Activated CD8-positive, alpha-beta memory T cell treated with anti-CD3 and anti-CD28 coated beads, Interleukin-2, amount 10 ng/mL, durations not matched to agents 7 days and 5 days (primary cell): ENCODE measurements at regions not wholly inside any gene's neighbourhood (a gene's known extent, or its start where the extent isn't known, plus 50 kb on each side); places are given as distances from the start of the nearest gene placed in this dataset.

Experiments
- ATAC-seq: fragments of 150-1000 bp; cut with Tn5 transposase; one replicate; pipeline ENCODE4 v1.10.0; 2021; ENCODE audit warnings: moderate library complexity
- CTCF ChIA-PET: fragments of 350-600 bp; sonication (Branson Sonifier 250); formaldehyde crosslinking; loops from one replicate; lab custom pipeline; 2021; ENCODE audit warnings: antibody characterized with exemption; lab: Charles Lee
- DNase-seq: peaks from one replicate; pipeline ENCODE4 v3.0.0-alpha.2; 2020
- H3K27ac Mint-ChIP-seq: one replicate; pipeline ENCODE4 v1.8.0; 2021; ENCODE audit warnings: mild to moderate bottlenecking, mixed read lengths
- H3K27me3 Mint-ChIP-seq: one replicate; pipeline ENCODE4 v1.8.0; 2021; ENCODE audit warnings: mixed read lengths
- H3K36me3 Mint-ChIP-seq: one replicate; pipeline ENCODE4 v1.8.0; 2021; ENCODE audit warnings: mild to moderate bottlenecking, mixed read lengths
- H3K4me1 Mint-ChIP-seq: one replicate; pipeline ENCODE4 v1.8.0; 2021; ENCODE audit warnings: mixed read lengths
- H3K4me3 Mint-ChIP-seq: one replicate; pipeline ENCODE4 v1.8.0; 2021; ENCODE audit warnings: mild to moderate bottlenecking, moderate library complexity, mixed read lengths
- H3K9me3 Mint-ChIP-seq: one replicate; pipeline ENCODE4 v1.8.0; 2022; ENCODE audit warnings: low read depth, mixed read lengths

DNA sequence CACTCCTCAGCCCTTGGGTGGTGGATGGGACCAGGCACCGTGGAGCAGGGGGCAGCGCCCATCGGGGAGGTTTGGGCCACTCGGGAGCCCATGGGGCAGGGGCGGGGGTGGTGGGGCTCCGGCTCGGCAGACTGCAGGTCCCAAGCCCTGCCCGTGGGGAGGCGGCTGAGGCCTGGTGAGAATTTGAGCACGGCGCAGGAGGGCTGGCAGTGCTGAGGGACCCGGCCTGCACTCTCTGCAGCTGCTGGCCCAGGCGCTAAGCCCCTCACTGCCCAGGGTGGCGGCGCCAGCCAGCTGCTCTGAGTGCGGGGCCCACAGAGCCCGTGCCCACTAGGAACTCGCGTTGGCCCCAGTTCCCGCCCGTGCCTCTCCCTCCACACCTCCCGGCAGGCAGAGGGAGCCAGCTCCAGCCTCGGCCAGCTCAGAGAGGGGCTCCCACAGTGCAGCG lies 182.1 kb upstream of the OPRM1 start:
- ATAC-seq = no peak
- DNase-seq = no peak
- Mint-ChIP-seq H3K27ac (no peak overlapping the region), H3K4me1 (no peaks in the 10 kb centered on the region), H3K36me3 (no peaks in the 10 kb centered on the region), H3K4me3 (no peak overlapping the region), H3K9me3 (peaks cover 3% of the 10 kb centered on the region), H3K27me3 (no peaks in the 10 kb centered on the region)
- CTCF ChIA-PET = no interaction called here

DNA sequence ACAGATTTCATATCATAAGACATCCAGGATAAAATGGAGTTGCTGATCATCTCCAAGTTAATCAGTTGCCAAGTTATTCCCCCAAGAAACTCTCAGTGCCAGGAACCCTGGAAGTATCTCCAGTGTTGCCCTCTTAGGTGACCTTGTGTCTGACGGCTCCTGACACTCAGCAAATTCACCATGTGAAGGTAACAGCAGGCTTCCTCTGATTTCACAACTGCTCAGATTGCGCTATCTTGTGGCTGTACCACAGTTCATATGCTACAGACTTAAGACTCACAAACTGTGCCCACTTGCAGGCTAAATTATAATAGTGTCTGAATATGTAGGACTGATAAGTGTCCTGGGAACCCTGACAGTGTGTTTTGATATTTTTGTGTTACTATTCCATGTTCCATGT lies 186.6 kb upstream of the OPRM1 start:
- H3K4me1 Mint-ChIP-seq = no peaks in the 10 kb centered on the region
- no peak overlapping the region for H3K27ac Mint-ChIP-seq
- peaks cover 5% of the 10 kb centered on the region for H3K9me3 Mint-ChIP-seq
- H3K4me3 Mint-ChIP-seq = no peak overlapping the region
- CTCF ChIA-PET = no interaction called here
- ATAC-seq (no peak), DNase-seq (no peak)
- H3K36me3 Mint-ChIP-seq = no peaks in the 10 kb centered on the region
- H3K27me3 Mint-ChIP-seq = no peaks in the 10 kb centered on the region

DNA sequence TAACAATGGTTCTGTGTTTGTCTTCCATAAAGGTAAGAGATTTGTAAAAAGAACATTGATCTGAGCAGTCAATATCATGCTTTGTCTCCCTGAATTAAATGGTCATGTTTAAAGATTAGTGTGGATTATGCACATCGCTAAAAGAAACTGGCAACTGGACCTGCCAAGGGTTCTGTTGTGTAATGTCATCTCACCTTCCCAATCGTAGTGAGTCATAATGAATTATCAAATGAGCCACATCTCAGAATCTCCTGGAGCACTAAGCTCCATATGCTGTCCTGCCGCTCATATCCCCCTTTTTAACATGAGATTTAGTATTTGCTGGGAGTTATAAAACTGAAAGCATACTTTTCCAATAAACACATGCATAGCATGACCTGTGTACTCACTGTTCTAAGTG lies 187.0 kb upstream of the OPRM1 start:
- Mint-ChIP-seq H3K9me3 (peaks cover 5% of the 10 kb centered on the region), H3K27me3 (no peaks in the 10 kb centered on the region), H3K4me1 (no peaks in the 10 kb centered on the region), H3K36me3 (no peaks in the 10 kb centered on the region), H3K4me3 (no peak overlapping the region), H3K27ac (no peak overlapping the region)
- ATAC-seq = no peak
- no peak for DNase-seq
- CTCF ChIA-PET = no interaction called here

GRCh38 chr6:153849072-153849779 lies 189.8 kb upstream of the OPRM1 start:
- Mint-ChIP-seq H3K4me3 (no peak overlapping the region), H3K9me3 (peaks cover 2% of the 10 kb centered on the region), H3K27me3 (no peaks in the 10 kb centered on the region), H3K27ac (no peak overlapping the region), H3K4me1 (no peaks in the 10 kb centered on the region), H3K36me3 (no peaks in the 10 kb centered on the region)
- DNase-seq (no peak), ATAC-seq (no peak)
- CTCF ChIA-PET = no interaction called here

DNA sequence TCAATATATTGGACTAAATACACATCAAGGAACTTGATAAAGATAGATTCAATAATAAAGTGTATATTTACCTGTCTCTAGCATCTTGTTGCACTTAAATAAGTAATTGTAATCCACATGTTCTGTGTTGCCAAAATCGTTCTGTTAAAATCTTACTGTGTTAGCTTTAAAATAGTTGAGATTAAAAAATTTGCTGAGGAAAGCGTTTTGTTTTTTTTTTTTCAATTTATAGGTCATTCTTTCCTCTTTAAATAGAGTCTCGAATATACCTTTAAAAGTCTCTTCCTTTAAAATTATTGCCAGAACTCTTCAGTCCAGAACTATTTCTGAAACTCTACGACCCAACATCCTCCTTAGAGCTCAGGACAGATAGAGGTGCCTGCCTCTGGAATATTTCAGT lies 195.6 kb upstream of the OPRM1 start:
- H3K36me3 Mint-ChIP-seq = no peaks in the 10 kb centered on the region
- DNase-seq (no peak), ATAC-seq (no peak)
- H3K4me1 Mint-ChIP-seq = no peaks in the 10 kb centered on the region
- H3K27me3 Mint-ChIP-seq = no peaks in the 10 kb centered on the region
- no peak overlapping the region for H3K4me3 Mint-ChIP-seq
- H3K27ac Mint-ChIP-seq = no peak overlapping the region
- H3K9me3 Mint-ChIP-seq = peaks cover 2% of the 10 kb centered on the region
- CTCF ChIA-PET = no interaction called here

- Mint-ChIP-seq H3K9me3 (peaks cover 2% of the 10 kb centered on the region), H3K27ac (no peak overlapping the region), H3K27me3 (no peaks in the 10 kb centered on the region), H3K4me3 (no peak overlapping the region), H3K4me1 (no peaks in the 10 kb centered on the region), H3K36me3 (no peaks in the 10 kb centered on the region)
- CTCF ChIA-PET = interaction anchor here (0.6 kb wide), 1 partner anchor 35 kb away, joined by 3 read pairs; no protein-coding TSS in a partner anchor
- DNase-seq = no peak
- ATAC-seq = no peak
Observed at GRCh38 chr6:153842491-153842890, 196.5 kb upstream of the OPRM1 start.

GRCh38 chr6:153840039-153840850 lies 198.8 kb upstream of the OPRM1 start:
- no peak for DNase-seq
- CTCF ChIA-PET = no interaction called here
- Mint-ChIP-seq H3K9me3 (peaks cover 2% of the 10 kb centered on the region), H3K4me1 (no peaks in the 10 kb centered on the region), H3K27me3 (no peaks in the 10 kb centered on the region), H3K36me3 (no peaks in the 10 kb centered on the region), H3K4me3 (no peak overlapping the region), H3K27ac (no peak overlapping the region)
- no peak for ATAC-seq

DNA sequence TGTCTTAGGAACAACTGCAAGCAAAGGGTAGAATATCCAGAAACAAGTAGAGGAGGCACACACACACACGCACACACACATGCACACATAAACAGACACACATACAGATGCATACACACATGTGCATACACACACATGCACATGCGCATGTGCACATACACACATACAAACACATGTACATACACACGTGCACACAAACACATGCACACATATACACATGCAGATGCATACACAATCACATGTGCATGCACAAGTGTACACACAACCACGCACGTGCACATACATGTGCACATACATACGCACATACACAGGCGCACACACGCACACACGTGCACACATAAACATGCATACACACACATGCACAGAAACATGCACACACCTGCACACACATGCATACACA lies 206.5 kb upstream of the OPRM1 start:
- Mint-ChIP-seq H3K4me1 (no peaks in the 10 kb centered on the region), H3K9me3 (peaks cover 8% of the 10 kb centered on the region), H3K4me3 (no peak overlapping the region), H3K27ac (no peak overlapping the region), H3K36me3 (no peaks in the 10 kb centered on the region), H3K27me3 (no peaks in the 10 kb centered on the region)
- CTCF ChIA-PET = no interaction called here
- DNase-seq (no peak), ATAC-seq (no peak)

DNA sequence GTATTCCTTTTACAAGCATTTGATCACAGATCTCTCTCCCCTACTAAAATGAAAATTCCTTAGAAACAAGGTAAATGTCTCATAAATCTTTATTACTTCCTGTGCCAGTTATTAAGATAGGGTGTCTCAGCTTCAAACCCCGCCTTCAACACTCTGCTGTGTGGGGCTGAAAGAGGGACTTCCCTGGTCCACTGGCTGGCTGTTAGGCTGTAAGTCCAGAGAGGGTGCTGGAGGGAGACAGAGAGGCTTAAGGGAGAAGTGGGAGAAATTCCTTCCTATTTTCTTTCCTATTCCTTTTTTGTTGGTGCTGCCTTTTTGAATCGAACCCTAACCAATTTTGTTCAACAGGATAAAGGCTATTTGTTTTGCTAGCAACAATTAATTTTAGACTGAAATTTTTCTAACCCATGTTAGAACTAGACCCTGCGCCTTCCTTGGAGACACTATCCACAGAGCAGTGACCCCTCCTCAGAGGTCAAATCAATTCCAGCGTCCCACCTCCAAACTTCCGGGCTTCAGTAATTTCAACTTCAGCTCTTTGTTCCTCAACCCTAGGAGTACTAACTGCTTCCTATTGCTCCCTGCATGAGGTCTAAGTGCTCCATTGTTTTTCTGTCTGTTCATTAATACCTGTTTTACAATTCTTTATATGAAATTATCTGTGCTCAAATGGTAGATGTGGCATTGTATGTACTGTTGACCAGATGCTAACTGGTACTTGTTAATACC lies 207.5 kb upstream of the OPRM1 start:
- CTCF ChIA-PET = no interaction called here
- Mint-ChIP-seq H3K27me3 (no peaks in the 10 kb centered on the region), H3K9me3 (peaks cover 8% of the 10 kb centered on the region), H3K4me1 (no peaks in the 10 kb centered on the region), H3K4me3 (no peak overlapping the region), H3K36me3 (no peaks in the 10 kb centered on the region), H3K27ac (no peak overlapping the region)
- DNase-seq (no peak), ATAC-seq (no peak)

DNA sequence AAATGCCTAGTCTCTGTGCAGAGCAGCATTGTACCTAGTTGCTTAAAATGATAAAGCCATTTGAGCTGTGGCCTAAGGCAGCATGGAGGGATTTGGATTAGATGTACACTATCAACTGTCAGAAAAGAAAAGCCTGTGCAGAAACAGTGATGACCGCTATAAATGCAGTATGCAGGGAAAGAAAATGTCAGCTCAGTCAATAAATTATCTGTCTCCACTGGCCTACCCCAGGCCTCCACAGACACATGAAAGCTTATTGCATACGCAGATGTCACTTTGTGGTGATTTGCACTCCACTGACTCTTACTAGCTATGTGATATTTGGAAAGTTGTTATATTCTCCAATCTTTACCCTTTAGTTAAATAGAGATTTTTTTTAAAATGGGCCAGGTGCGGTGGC lies 221.9 kb upstream of the OPRM1 start:
- no peak for DNase-seq
- Mint-ChIP-seq H3K36me3 (no peaks in the 10 kb centered on the region), H3K27ac (no peak overlapping the region), H3K27me3 (no peaks in the 10 kb centered on the region), H3K9me3 (peaks cover 15% of the 10 kb centered on the region), H3K4me3 (no peak overlapping the region), H3K4me1 (no peaks in the 10 kb centered on the region)
- ATAC-seq = no peak
- CTCF ChIA-PET = no interaction called here

DNA sequence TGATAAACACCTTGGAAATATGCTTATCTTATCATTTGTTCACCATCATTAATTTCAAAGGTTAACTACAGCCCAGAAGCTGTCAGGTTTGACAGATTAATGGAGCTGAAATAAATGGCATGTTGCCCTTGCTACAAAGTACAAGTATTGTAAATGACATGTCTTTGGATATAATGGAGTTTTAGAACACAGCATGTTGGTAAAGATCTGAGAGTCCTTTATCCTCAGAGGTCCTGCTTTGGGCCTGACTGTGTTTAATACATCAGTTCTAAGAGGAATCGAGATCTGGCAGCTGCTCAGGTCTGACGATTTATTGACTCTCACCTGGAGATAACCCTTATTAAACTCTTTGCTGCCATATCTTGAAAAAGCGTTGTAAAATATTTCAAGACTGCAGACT lies 222.7 kb upstream of the OPRM1 start:
- CTCF ChIA-PET = no interaction called here

GRCh38 chr6:153814136-153814535 lies 224.9 kb upstream of the OPRM1 start:
- CTCF ChIA-PET = no interaction called here
- H3K36me3 Mint-ChIP-seq = no peaks in the 10 kb centered on the region
- DNase-seq (no peak), ATAC-seq (no peak)
- peaks cover 16% of the 10 kb centered on the region for H3K9me3 Mint-ChIP-seq
- H3K27ac Mint-ChIP-seq = no peak overlapping the region
- no peak overlapping the region for H3K4me3 Mint-ChIP-seq
- no peaks in the 10 kb centered on the region for H3K27me3 Mint-ChIP-seq
- no peaks in the 10 kb centered on the region for H3K4me1 Mint-ChIP-seq

More for the DNA sequence above, 222.7 kb upstream of the OPRM1 start:
- ATAC-seq = no peak
- no peak for DNase-seq
- H3K36me3 Mint-ChIP-seq = no peaks in the 10 kb centered on the region
- no peaks in the 10 kb centered on the region for H3K27me3 Mint-ChIP-seq
- H3K9me3 Mint-ChIP-seq = peaks cover 15% of the 10 kb centered on the region
- H3K27ac Mint-ChIP-seq = no peak overlapping the region
- H3K4me1 Mint-ChIP-seq = no peaks in the 10 kb centered on the region
- no peak overlapping the region for H3K4me3 Mint-ChIP-seq

DNA sequence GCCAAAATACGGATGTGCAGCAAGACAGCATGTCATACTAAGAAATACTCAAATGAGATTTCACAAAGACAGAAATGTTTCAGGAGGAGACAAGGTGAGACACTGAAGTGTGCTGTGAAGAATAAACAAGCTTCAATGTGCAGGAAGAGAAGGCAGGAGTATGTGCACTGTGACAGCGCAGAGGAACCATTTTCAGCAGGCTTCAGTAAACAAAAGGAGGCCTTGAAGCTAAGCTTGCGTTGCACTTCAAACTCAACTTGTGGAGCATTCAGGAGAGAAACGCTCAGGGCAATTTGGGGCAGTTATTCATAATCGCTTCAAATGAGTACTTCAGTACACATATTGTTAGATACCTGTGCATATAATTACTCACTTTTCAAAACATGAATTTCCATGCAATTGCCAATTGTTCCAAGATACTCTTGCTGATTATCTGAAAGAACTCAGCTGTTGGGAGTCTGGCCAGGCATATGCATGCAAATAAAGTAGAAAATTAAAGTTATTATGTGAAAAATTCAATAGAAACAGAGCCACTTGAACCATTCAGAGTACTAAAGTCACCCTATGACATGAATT lies 234.2 kb upstream of the OPRM1 start:
- no peaks in the 10 kb centered on the region for H3K27me3 Mint-ChIP-seq
- no peak overlapping the region for H3K4me3 Mint-ChIP-seq
- H3K4me1 Mint-ChIP-seq = no peaks in the 10 kb centered on the region
- no peak for DNase-seq
- CTCF ChIA-PET = no interaction called here
- ATAC-seq = no peak
- H3K9me3 Mint-ChIP-seq = no peaks in the 10 kb centered on the region
- H3K27ac Mint-ChIP-seq = no peak overlapping the region
- H3K36me3 Mint-ChIP-seq = no peaks in the 10 kb centered on the region
